ENCODE measurements at regions not wholly inside any gene's neighbourhood (a gene's known extent, or its start where the extent isn't known, plus 50 kb on each side); places are given as distances from the start of the nearest gene placed in this dataset.

- ChIA-PET POLR2A (ENCODE audit: unreplicated experiment) (no interaction called here), CTCF (no interaction called here)
- H3K4me3 ChIP-seq (ENCODE audit: insufficient read depth, low read depth, low read length), result no peak overlapping the region
- no peak for ATAC-seq (ENCODE audit: low read depth)
- no peak overlapping the region for H4K8ac ChIP-seq (ENCODE audit: low read depth in 2 of 2, low read length in 2 of 2)
- H2BK5ac ChIP-seq (ENCODE audit: low read depth, low read length, poor library complexity, severe bottlenecking), result no peak overlapping the region
- H3K4ac ChIP-seq (ENCODE audit: low read depth, low read length), result no peak overlapping the region
- no peak overlapping the region for H2AK5ac ChIP-seq (ENCODE audit: low read depth, low read length)
- H3K36me3 ChIP-seq (ENCODE audit: control insufficient read depth, insufficient read depth, low read length), result no peaks in the 10 kb centered on the region
- no peaks in the 10 kb centered on the region for H3K79me1 ChIP-seq (ENCODE audit: low read depth in 1 of 2, low read length in 2 of 2)
- H3K4me2 ChIP-seq (ENCODE audit: low read depth, low read length), result no peak overlapping the region
- H3K23ac ChIP-seq (ENCODE audit: low read depth, low read length), result no peak overlapping the region
- H3K27ac ChIP-seq (ENCODE audit: insufficient read depth, low read length), result no peak overlapping the region
- no peaks in the 10 kb centered on the region for H3K4me1 ChIP-seq (ENCODE audit: control insufficient read depth, insufficient read depth, low read length)
- no peak overlapping the region for H3K14ac ChIP-seq (replicated peaks; ENCODE audit: low read depth, low read length)
- TF ChIP-seq BHLHE40 (IDR thresholded peaks at IDR 0.05; ENCODE audit: low read depth, low read length) (no peak), ELK1 (IDR thresholded peaks at IDR 0.05; ENCODE audit: borderline replicate concordance, low read depth, low read length) (no peak), NFE2L2 (IDR thresholded peaks at IDR 0.05; ENCODE audit: low read depth, low read length) (no peak), CHD1 (IDR thresholded peaks at IDR 0.05; ENCODE audit: low read depth, low read length) (no peak), CEBPB (IDR thresholded peaks at IDR 0.05; ENCODE audit: low read depth, low read length) (no peak), MXI1 (IDR thresholded peaks at IDR 0.05; ENCODE audit: borderline replicate concordance, low read depth, low read length) (no peak), RAD21 (IDR thresholded peaks at IDR 0.05; ENCODE audit: low read length) (no peak), RCOR1 (IDR thresholded peaks at IDR 0.05; ENCODE audit: insufficient replicate concordance, low read length) (no peak), RFX5 (IDR thresholded peaks at IDR 0.05; ENCODE audit: low read depth, low read length) (no peak), FOS (IDR thresholded peaks at IDR 0.05; ENCODE audit: low read depth, low read length) (no peak), POLR2A (IDR thresholded peaks at IDR 0.05; ENCODE audit: low read depth, low read length) (no peak)
- no peak overlapping the region for H2BK120ac ChIP-seq (ENCODE audit: low read depth, low read length)
- intact Hi-C loops (cut with micrococcal nuclease) (no loop called here), in situ Hi-C loops (cut with MboI; ENCODE audit: low sequenced_read_pairs) (no loop called here), dilution Hi-C loops (cut with HindIII; ENCODE audit: low sequenced_read_pairs, unreplicated experiment) (no loop called here)
- no TSS peak for BruUV-seq (replicated peaks)
- H3K9me3 ChIP-seq (ENCODE audit: control insufficient read depth, insufficient read depth, low read length), result no peaks in the 10 kb centered on the region
- DNase-seq, result no peak
- H2AK9ac ChIP-seq (replicated peaks; ENCODE audit: low read depth, low read length, poor library complexity), result no peak overlapping the region
- H3K27me3 ChIP-seq (ENCODE audit: control insufficient read depth, insufficient read depth, low read length), result no peaks in the 10 kb centered on the region; the same call in 1 of the 2 replicates
- no peaks in the 10 kb centered on the region for H3K9me1 ChIP-seq (ENCODE audit: insufficient read depth, low read length)
- H2BK15ac ChIP-seq (ENCODE audit: low read depth, low read length), result no peak overlapping the region
- H2AFZ ChIP-seq (replicated peaks; ENCODE audit: low read length, poor library complexity), result no peak overlapping the region
- H4K20me1 ChIP-seq (ENCODE audit: insufficient read depth, low read length), result no peaks in the 10 kb centered on the region
- H2BK20ac ChIP-seq (ENCODE audit: low read depth, low read length), result no peak overlapping the region
- 40% methylated on average over 1 of the region's 6 CpGs; no CpG with 5 or more reads in 1 of the 2 experiments for WGBS, 2 experiments (ENCODE audit: extremely low coverage in 2 of 2, insufficient read length in 1 of 2)
- H4K91ac ChIP-seq (ENCODE audit: insufficient read depth, low read depth, low read length), result no peak overlapping the region
- H3K18ac ChIP-seq (ENCODE audit: low read depth, low read length), result no peak overlapping the region
- H3K9ac ChIP-seq (ENCODE audit: low read depth, low read length), result no peak overlapping the region
- no peak overlapping the region for H4K5ac ChIP-seq (ENCODE audit: low read depth, low read length)
- no peak overlapping the region for H3K56ac ChIP-seq (ENCODE audit: extremely low read depth, insufficient read depth, low read length)
Measured at GRCh38 chr12:4217091-4217490, 56.5 kb upstream of the CCND2 start.

Measured in IMR-90 (cell line).